Muscle of leg (tissue), 3 donors: ENCODE measurements at regions not wholly inside any gene's neighbourhood (a gene's known extent, or its start where the extent isn't known, plus 50 kb on each side); places are given as distances from the start of the nearest gene placed in this dataset.
"Not testable (repeated sequence)": the region's sequence is repeated elsewhere in the genome, so short reads cannot be mapped to it uniquely, and the experiment has no call there.

Experiments
- DNase-seq: peaks from one replicate; pipeline ENCODE4 v3.0.0; 2013
- H3K27ac ChIP-seq: one replicate; pipeline ENCODE4 v1.5.1; 2013; ENCODE audit warnings: mild to moderate bottlenecking, low read length, control low read depth
- H3K27me3 ChIP-seq: one replicate; pipeline ENCODE4 v1.6.1; 2013; ENCODE audit warnings: low read length; ENCODE audit not compliant: control insufficient read depth, insufficient read depth
- H3K36me3 ChIP-seq: one replicate; pipeline ENCODE4 v1.6.1; 2013; ENCODE audit warnings: low read length; ENCODE audit not compliant: control insufficient read depth, insufficient read depth
- H3K4me1 ChIP-seq: one replicate; pipeline ENCODE4 v1.6.1; 2013; ENCODE audit warnings: low read length; ENCODE audit not compliant: control insufficient read depth, insufficient read depth
- H3K4me3 ChIP-seq: one replicate; pipeline ENCODE4 v1.5.1; 2013; ENCODE audit warnings: low read length, control low read depth
- H3K9me3 ChIP-seq: replicated peaks from 2 replicates; pipeline ENCODE4 v1.6.1; 2013; ENCODE audit warnings: low read depth, low read length; ENCODE audit not compliant: control insufficient read depth
- WGBS: methylation state at CpG from one replicate; pipeline ENCODE4 v1.1.5; 2013; ENCODE audit warnings: missing lambda C conversion rate; ENCODE audit not compliant: insufficient coverage; 5-methylcytosine and 5-hydroxymethylcytosine counted together

DNA sequence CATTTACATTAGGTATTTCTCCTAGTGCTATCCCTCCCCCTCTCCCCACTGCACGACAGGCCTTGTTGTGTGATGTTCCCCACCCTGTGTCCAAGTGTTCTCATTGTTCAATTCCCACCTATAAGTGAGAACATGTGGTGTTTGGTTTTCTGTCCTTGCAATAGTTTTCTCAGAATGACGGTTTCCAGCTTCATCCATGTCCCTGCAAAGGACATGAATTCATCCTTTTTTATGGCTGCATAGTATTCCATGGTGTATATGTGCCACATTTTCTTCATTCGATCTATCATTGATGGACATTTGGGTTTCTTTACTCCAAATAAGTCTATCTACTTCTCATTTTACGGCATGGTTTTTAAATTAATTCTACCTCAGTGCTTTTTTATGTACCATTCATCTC is 125.8 kb downstream of the DDX11 start:
- not testable (repeated sequence) for H3K4me3 ChIP-seq, H3K27ac ChIP-seq, H3K4me1 ChIP-seq, H3K27me3 ChIP-seq, H3K9me3 ChIP-seq, DNase-seq, H3K36me3 ChIP-seq
- no CpG with 5 or more reads among the region's 4 CpGs for WGBS

- WGBS: no CpG with 5 or more reads among the region's 1 CpG
- H3K36me3 ChIP-seq: no peaks in the 10 kb centered on the region
Measured at GRCh38 chr12:31201382-31201781, 124.6 kb downstream of the SINHCAF start.

DNA sequence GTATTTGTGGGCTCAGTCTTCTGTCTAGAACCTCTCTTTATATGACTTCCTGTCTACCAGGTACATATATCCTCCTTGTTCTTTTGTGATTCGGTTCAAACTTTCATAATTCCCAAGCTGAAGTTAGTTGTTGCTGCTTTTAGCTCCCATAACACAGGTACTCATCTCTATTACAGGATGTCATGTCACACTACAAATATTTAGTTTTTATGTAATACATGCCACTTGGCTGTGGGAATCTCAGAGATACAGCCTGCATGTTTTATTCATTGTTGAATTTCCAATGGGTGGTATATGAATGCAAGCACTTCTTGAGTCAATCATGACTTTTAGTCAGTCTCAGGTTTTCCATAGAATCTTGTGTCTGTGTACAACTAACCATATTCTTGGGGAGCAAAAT is 122.7 kb downstream of the SINHCAF start:
- no CpG with 5 or more reads among the region's 1 CpG for WGBS
- no peaks in the 10 kb centered on the region for H3K27me3 ChIP-seq
- no peak for DNase-seq
- no peak overlapping the region for H3K4me3 ChIP-seq
- no peak overlapping the region for H3K27ac ChIP-seq
- H3K9me3 ChIP-seq: no peaks in the 10 kb centered on the region
- H3K36me3 ChIP-seq: no peaks in the 10 kb centered on the region
- peaks cover 5% of the 10 kb centered on the region for H3K4me1 ChIP-seq

More at GRCh38 chr12:31201382-31201781, 124.6 kb downstream of the SINHCAF start:
- Histone ChIP-seq H3K9me3 (no peaks in the 10 kb centered on the region), H3K4me1 (peaks cover 5% of the 10 kb centered on the region), H3K27me3 (no peaks in the 10 kb centered on the region), H3K27ac (no peak overlapping the region), H3K4me3 (no peak overlapping the region)
- DNase-seq: peak; percentile 56

GRCh38 chr12:31205054-31205453 is 120.9 kb downstream of the SINHCAF start:
- DNase-seq: peak; percentile 58
- Histone ChIP-seq H3K36me3 (no peaks in the 10 kb centered on the region), H3K4me3 (no peak overlapping the region), H3K27me3 (no peaks in the 10 kb centered on the region), H3K27ac (no peak overlapping the region), H3K4me1 (peaks cover 5% of the 10 kb centered on the region), H3K9me3 (no peaks in the 10 kb centered on the region)
- no CpG with 5 or more reads among the region's 3 CpGs for WGBS

DNA sequence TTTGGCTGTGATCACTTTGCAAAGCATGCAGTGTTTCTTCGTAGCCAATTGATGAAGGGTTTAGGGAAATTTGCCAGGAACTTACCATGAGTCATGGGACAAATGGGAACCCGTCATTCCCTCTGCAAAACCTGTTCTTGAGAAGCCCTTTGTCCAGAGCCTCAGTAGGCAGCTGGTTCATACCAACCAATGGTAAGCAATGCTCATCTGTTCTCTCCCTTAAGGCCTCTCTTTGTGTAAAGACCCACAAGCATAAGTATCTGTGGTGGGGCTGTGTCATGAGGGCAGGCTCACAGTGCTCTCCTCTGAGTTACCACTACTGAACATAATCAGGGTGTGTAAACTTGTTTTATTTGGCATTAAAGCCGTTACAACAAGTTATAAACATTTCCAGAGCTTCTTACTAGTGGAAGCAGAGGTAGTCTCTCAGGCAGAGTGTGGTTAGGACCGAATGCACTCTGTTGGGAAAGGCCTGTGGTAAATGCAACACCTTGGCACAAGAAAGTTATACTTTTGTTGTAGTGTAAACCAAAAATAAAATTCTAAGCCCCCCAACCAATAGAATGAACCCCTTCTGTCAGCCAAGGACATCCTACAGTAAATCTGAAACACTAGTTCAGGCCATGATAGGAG is 119.8 kb downstream of the SINHCAF start:
- Histone ChIP-seq H3K27ac (no peak overlapping the region), H3K9me3 (no peaks in the 10 kb centered on the region), H3K27me3 (no peaks in the 10 kb centered on the region), H3K4me1 (peaks cover 5% of the 10 kb centered on the region), H3K4me3 (no peak overlapping the region), H3K36me3 (no peaks in the 10 kb centered on the region)
- DNase-seq: peak; percentile 46
- 17% methylated on average over 2 of the region's 4 CpGs for WGBS

DNA sequence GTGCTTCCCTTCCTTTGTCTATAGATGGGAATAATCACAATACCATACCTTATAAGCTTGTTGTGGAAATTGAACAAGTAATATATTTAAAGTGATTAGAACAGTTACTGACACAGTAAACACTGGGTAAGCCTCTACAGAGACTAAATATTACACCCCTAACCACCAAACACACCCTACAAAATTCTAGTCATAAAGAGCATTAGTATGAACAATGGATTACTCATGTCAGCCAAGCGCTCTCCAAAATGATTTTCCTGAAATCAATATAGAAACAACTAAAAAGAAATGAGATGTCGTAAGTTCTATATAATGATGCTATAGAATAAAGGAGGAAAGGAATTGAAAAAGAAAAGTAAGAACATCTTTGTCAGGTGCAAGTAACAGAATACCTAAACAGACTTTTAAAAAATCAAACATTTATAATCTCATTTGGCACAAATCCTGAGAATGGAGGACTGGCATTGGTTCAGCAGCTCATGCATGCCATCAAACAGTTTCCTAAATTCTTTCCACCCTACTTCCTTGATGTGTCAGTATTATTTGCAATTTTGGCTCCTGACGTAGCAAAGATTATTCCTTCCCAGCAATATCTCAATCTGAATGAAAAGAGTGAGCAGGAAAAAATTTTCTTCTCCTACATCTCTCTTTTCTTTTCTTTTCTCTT is 118.0 kb downstream of the SINHCAF start:
- WGBS: 57% methylated on average over 1 of the region's 3 CpGs
- no peaks in the 10 kb centered on the region for H3K27me3 ChIP-seq
- H3K36me3 ChIP-seq: no peaks in the 10 kb centered on the region

DNA sequence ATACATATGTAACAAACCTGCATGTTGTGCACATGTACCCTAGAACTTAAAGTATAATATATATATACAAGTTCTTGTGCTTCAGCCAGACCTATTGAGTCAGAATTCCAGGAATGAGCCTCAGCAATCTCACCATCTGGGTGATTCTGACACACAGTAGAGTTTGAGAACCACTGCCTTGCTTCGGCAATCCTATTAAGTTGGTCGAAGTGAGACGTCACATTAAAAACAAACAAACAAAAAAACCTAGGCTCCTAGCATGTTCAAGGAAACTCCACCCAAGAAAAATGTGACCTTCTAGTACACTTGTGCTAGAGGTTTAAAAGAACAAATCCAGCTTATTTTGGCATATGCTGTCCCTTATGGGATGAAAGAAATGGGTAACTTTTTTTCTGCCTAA is 115.8 kb downstream of the SINHCAF start:
- Histone ChIP-seq H3K27ac (no peak overlapping the region), H3K36me3 (no peaks in the 10 kb centered on the region), H3K9me3 (no peaks in the 10 kb centered on the region), H3K4me1 (peaks cover 5% of the 10 kb centered on the region), H3K27me3 (no peaks in the 10 kb centered on the region), H3K4me3 (no peak overlapping the region)
- WGBS: no CpG with 5 or more reads among the region's 3 CpGs
- no peak for DNase-seq

More for the DNA sequence above, 118.0 kb downstream of the SINHCAF start:
- DNase-seq: no peak
- Histone ChIP-seq H3K27ac (no peak overlapping the region), H3K4me1 (peaks cover 5% of the 10 kb centered on the region), H3K9me3 (no peaks in the 10 kb centered on the region), H3K4me3 (no peak overlapping the region)

DNA sequence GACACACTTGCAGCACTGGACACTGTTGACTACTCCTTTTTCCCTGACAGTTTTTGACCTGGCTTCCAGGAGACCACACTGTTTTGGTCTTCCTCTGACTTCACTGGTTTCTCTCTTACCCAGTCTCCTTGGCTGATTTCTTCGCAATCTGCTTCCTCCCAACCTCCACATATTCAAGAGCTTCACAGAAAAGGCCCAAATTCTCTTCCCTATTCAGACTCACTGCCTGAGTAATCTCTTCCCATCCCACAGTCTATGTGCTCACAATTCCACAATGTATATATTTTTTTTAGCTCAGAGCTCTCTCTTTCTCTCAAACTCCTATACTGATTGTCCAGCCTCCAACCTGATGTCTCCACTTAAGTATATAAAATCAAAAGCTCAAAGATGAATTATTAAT is 115.4 kb downstream of the SINHCAF start:
- H3K4me3 ChIP-seq: no peak overlapping the region
- 92% methylated on average over 1 of the region's 1 CpG for WGBS
- H3K4me1 ChIP-seq: peaks cover 5% of the 10 kb centered on the region
- no peak overlapping the region for H3K27ac ChIP-seq
- no peak for DNase-seq
- no peaks in the 10 kb centered on the region for H3K9me3 ChIP-seq
- no peaks in the 10 kb centered on the region for H3K36me3 ChIP-seq
- H3K27me3 ChIP-seq: no peaks in the 10 kb centered on the region

GRCh38 chr12:31214626-31215517 is 111.1 kb downstream of the SINHCAF start:
- Histone ChIP-seq H3K4me3 (no peak overlapping the region), H3K27ac (no peak overlapping the region), H3K36me3 (no peaks in the 10 kb centered on the region), H3K4me1 (no peaks in the 10 kb centered on the region), H3K27me3 (peaks cover 4% of the 10 kb centered on the region), H3K9me3 (no peaks in the 10 kb centered on the region)
- 74% methylated on average over 5 of the region's 7 CpGs for WGBS
- DNase-seq: no peak

- H3K4me3 ChIP-seq: no peak overlapping the region
- H3K36me3 ChIP-seq: no peaks in the 10 kb centered on the region
- no peak for DNase-seq
- H3K9me3 ChIP-seq: no peaks in the 10 kb centered on the region
- H3K27ac ChIP-seq: no peak overlapping the region
- peaks cover 4% of the 10 kb centered on the region for H3K27me3 ChIP-seq
- H3K4me1 ChIP-seq: no peaks in the 10 kb centered on the region
- 73% methylated on average over 6 of the region's 6 CpGs for WGBS
Measured at GRCh38 chr12:31215518-31216232, 110.3 kb downstream of the SINHCAF start.
